ENCODE measurements at regions not wholly inside any gene's neighbourhood (a gene's known extent, or its start where the extent isn't known, plus 50 kb on each side); places are given as distances from the start of the nearest gene placed in this dataset.

DNA sequence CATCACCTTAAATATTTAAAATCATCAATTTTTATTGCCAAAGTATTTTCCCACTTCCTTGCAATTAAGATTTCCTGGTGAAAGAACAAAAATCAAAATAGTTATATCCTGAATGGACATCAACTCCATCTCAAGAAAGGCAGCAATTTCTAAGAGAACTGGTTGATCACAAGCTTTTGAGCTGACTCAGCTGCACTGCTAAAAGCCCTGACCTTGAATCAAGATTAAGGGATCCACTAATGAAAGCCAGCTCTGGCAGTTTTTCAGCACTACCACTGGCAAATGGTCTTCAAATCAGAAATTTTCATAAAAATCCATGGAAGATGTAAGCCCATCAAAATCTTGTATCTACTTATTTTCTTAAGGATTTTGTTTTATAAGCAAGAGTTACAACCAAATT is 123.4 kb downstream of the SLC6A15 start:
- TF ChIP-seq, protein P1, sequence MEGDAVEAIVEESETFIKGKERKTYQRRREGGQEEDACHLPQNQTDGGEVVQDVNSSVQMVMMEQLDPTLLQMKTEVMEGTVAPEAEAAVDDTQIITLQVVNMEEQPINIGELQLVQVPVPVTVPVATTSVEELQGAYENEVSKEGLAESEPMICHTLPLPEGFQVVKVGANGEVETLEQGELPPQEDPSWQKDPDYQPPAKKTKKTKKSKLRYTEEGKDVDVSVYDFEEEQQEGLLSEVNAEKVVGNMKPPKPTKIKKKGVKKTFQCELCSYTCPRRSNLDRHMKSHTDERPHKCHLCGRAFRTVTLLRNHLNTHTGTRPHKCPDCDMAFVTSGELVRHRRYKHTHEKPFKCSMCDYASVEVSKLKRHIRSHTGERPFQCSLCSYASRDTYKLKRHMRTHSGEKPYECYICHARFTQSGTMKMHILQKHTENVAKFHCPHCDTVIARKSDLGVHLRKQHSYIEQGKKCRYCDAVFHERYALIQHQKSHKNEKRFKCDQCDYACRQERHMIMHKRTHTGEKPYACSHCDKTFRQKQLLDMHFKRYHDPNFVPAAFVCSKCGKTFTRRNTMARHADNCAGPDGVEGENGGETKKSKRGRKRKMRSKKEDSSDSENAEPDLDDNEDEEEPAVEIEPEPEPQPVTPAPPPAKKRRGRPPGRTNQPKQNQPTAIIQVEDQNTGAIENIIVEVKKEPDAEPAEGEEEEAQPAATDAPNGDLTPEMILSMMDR (conservative IDR thresholded peaks at IDR 0.05; ENCODE audit: low read depth, low read length) = no peak
- TF ChIP-seq RCOR1 (IDR thresholded peaks at IDR 0.05; ENCODE audit: insufficient replicate concordance, low read length) (no peak), POLR2A (IDR thresholded peaks at IDR 0.05; ENCODE audit: low read depth, low read length) (no peak), SMC3 (IDR thresholded peaks at IDR 0.05; ENCODE audit: low read depth, low read length) (no peak), RFX5 (IDR thresholded peaks at IDR 0.05; ENCODE audit: low read depth, low read length) (no peak), CHD1 (IDR thresholded peaks at IDR 0.05; ENCODE audit: low read depth, low read length) (no peak)

Measured in IMR-90 (cell line).